Cardiac septum (tissue), 1 donor: ENCODE measurements at regions not wholly inside any gene's neighbourhood (a gene's known extent, or its start where the extent isn't known, plus 50 kb on each side); places are given as distances from the start of the nearest gene placed in this dataset.
"Not testable (repeated sequence)": the region's sequence is repeated elsewhere in the genome, so short reads cannot be mapped to it uniquely, and the experiment has no call there.

Experiments used
- DNase-seq: peaks from one replicate; pipeline ENCODE4 v3.0.0-alpha.2; 2020; ENCODE audit warnings: low spot score
- intact Hi-C: fragments of 100-400 bp; cut with DNase I; formaldehyde crosslinking; loops from one replicate; pipeline ENCODE4 v1.14.0; 2022
- donor health status: DM: no; HTN: no; CAD: no.

DNA sequence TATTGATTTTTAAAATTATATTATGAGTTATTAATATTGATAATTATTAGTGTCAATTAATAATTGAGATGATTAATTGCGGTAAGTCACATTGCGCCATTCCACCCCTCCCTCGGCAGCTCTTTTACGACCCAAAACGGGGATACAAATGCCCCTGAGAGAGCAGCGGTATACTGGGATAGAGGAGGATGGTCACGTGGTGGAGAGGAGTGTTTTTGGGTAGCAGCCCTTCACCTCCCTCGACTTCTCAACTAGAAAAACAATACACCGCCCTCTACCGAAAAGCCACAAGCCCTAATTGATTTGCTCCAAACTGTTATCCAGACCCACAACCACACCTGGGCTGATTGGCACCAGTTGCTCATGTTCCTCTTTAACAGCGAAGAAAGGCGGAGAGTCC, 71.0 kb downstream of the DAPL1 start:
- intact Hi-C loops, DNase-seq: not testable (repeated sequence)

DNA sequence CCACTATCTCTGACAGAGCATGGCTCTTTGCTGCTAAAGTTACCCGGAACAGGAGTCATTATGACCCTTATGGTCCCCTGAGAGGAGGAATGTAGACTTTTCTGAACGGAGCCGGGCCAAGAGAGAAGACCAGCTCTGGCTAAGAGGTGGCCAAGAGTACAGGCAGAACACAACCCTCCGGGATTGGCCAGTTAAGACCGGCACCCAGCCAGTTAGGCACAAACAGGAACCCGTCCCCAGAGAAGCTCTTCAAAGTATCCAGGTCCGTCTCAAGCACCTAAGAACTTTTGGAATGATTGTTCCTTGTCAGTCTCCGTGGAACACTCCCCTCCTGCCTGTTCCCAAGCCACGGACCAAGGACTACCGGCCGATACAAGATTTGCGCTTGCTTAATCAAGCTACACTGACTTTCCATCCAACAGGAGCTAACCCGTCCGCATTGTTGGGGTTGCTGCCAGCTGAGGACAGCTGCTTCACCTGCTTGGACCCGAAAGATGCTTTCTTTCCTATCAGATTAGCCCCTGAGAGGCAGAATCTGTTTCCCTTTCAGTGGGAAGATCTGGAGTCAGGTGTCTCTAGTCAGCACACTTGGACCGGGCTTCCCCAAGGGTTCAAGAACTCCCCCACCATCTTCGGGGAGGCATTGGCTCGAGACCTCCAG, 72.5 kb downstream of the DAPL1 start:
- intact Hi-C loops, result not testable (repeated sequence)

DNA sequence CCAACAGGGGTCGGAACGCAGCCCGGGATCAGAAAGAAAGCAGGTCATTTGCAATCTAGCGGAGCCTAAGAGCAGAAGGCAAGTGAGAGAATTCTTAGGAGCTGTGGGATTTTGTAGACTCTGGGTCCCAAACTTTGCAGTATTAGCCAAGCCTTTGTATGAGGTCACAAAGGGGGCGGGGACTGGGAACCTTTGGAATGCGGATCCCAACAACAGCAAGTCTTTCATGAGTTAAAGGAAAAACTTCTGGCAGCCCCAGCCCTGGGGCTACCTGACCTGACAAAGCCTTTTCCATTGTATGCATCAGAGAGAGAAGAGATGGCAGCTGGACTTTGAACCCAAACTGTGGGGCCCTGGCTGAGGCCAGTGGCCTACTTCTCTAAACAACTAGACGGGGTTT, 73.3 kb downstream of the DAPL1 start:
- DNase-seq, intact Hi-C loops: not testable (repeated sequence)

More for the DNA sequence above, 72.5 kb downstream of the DAPL1 start:
- DNase-seq, result not testable (repeated sequence)

DNA sequence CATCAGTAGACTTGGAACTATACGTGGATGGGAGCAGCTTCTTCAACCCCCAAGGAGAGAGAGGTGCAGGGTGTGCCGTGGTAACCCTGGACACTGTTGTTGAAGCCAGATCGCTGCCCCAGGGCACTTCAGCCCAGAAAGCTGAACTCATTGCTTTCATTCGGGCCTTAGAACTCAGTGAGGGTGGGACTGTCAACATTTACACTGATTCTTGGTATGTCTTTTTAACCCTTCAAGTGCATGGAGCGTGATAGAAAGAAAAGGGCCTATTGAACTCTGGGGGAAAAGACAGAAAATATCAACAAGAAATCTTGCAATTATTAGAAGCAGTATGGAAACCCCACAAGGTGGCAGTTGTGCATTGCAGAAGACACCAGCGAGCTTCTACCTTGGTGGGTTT, 74.0 kb downstream of the DAPL1 start:
- DNase-seq, intact Hi-C loops: not testable (repeated sequence)

DNA sequence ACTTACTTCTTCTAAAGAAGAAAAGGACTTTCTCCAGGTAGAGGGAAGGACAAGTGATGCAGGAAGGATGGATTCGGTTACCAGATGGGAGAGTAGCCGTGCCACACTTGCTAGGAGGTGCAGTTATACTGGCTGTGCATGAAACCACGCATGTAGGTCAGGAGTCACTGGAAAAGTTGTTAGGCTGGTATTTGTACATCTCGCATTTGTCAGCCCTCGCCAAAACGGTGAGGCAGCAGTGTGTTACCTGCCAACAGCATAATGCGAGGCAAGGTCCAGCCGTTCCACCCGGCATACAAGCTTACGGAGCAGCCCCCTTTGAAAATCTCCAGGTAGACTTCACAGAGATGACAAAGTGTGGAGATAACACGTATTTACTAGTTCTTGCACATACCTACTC, 74.5 kb downstream of the DAPL1 start:
- DNase-seq, intact Hi-C loops: not testable (repeated sequence)

DNA sequence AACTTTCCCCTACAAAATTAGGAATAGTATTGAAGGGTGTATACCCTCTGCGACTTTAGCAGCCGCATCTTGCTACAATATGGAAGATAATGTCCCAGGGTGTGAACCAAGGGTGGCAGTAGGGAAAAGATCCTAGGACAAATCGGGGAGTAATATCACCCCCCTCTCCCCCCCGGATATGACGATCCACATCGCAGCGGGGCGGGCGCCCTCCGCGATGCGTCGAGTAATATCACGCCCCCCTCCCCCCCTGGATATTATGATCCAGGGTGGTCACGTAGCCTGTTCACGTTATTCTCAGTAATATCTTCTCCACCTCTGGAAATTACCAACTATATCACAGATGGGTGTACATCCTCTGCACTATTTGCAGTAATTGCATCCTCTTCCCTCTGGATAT, 82.9 kb downstream of the DAPL1 start:
- intact Hi-C loops, result no loop called here
- DNase-seq, result no peak

DNA sequence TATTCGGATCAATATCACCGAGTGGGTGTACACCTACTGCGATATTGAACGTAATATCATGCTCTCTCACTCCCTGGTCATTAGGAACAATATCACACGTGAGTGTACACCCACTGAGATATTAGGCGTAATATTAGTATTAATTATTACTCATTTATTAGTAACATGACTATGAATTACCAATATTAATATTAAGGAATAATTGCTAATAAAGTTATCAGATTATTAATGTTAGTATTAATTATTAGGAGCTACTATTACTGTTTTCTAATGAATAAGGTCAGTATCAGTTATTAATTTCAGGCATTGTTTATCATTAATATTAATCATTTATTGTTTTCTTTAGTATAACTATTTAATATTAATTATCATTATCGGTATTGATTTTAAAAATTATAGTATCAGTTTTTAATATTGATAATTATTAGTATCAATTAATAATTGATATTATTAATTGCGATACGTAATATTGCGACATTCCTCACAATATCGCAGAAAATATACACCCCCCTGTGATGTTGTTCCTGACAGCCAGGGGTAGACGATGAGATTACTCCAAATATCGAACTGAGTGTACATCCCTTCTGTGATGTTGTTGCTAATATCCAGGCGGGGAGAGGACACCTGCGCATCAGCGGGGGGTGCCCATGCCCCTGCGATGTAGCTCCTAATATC, 84.2 kb downstream of the DAPL1 start:
- intact Hi-C loops, result no loop called here
- no peak for DNase-seq

DNA sequence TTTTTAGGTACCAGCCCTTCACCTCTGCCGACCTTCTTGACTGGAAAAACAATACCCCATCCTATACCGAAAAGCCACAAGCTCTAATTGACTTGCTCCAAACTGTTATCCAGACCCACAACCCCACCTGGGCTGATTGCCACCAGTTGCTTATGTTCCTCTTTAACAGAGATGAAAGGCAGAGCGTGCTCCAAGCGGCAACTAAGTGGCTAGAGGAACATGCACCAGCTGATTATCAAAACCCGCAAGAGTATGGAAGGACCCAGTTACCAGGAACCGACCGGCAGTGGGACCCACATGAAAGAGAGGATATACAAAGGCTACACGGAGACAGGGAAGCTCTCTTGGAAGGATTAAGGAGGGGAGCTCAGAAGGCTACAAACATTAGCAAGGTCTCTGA, 86.1 kb upstream of the TANC1 start:
- no peak for DNase-seq
- intact Hi-C loops, result no loop called here

DNA sequence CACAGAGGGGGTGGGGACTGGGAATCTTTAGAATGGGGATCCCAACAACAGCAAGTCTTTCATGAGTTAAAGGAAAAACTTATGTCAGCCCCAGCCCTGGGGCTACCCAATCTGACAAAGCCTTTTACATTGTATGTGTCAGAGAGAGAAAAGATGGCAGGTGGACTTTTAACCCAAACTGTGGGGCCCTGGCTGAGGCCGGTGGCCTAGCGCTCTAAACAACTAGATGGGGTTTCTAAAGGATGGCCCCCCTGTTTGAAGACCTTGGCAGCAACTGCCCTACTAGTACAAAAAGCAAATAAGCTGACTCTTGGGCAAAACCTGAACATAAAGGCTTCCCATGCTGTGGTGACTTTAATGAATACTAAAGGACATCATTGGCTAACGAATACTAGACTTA, 83.9 kb upstream of the TANC1 start:
- intact Hi-C loops, DNase-seq: not testable (repeated sequence)

DNA sequence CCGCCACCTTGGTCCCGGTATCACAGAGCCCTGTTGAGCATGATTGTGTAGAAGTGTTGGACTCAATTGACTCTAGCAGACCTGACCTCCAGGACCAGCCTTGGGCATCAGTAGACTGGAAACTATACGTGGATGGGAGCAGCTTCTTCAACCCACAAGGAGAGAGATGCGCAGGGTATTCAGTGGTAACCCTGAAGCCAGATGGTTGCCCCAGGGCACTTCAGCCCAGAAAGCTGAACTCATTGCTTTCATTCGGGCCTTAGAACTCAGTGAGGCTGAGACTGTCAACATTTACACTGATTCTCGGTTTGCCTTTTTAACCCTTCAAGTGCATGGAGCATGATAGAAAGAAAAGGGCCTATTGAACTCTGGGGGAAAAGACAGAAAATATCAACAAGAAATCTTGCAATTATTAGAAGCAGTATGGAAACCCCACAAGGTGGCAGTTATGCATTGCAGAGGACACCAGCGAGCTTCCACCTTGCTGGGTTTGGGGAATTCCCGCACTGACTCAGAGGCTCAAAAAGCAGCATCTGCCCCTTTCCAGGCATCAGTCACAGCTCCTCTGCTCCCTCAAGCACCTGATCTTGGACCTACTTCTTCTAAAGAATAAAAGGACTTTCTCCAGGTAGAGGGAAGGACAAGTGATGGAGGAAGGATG, 83.3 kb upstream of the TANC1 start:
- intact Hi-C loops, DNase-seq: not testable (repeated sequence)

DNA sequence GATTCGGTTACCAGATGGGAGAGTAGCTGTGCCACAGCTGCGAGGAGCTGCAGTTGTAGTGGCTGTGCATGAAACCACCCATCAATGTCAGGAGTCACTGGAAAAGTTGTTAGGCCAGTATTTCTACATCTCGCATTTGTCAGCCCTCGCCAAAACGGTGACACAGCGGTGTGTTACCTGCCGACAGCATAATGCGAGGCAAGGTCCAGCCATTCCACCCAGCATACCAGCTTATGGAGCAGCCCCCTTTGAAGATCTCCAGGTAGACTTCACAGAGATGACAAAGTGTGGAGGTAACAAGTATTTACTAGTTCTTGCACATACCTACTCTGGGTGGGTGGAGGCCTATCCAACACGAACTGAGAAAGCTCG, 82.8 kb upstream of the TANC1 start:
- intact Hi-C loops, DNase-seq: not testable (repeated sequence)

DNA sequence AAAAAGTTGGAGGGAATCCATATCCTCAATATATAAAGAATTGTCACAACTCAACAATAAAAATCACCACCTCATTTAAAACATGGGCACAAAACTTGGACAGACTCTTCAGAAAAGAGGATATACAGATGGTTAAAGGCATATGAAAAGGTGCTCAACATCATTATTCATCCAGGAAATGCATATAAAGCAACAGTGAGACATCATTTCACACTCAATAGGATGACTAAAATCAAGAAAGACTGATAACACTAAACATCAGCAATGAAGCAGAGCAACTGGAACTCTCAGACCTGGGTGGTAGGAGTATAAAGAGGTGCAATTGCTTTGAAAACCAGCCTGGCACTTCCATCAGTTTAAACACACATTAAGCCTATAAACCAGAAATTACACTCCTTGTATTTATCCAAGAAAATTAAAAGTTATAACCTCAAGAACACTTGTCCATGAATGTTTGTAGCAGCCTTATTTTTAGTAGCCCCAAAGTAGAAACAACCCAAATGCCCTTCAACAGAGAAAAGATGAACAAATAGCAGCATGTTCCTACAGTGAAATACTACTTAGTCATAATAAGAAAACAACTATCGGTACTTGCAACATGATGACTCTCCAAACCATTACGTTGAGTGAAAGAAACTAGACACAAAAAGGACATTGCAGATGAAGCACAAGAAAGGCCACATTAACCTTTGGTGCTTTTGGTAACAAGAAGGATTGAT, 79.1 kb upstream of the TANC1 start:
- intact Hi-C loops, result no loop called here
- no peak for DNase-seq

DNA sequence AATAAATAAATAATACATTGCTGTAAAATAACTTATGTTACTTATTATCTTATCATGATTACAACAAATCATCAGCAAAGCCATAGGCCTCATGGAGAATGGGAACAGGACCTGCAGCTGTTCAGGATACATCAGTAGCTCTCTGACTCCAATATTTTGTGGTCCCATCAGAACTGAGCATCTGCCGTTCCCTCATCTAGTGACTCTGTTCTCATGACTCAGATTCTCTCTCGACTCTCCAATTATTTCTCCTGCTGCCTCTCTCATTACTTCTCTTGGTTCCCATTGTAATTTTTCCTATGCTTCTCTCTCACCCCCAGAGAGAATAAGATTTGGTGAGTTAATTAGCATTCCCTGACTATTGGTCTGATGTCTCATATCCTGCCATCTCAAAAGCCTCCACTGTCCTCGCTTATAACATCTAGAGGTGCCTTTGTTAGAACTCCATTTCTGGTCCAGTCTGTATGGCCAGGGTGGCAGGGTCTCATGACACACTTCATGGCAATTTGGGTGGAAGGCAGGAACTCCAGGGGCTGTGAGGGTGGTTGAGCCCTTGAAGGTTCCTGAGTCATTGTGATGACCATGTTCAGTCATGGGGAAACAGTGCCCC, 78.0 kb upstream of the TANC1 start:
- DNase-seq, result no peak
- intact Hi-C loops, result no loop called here

DNA sequence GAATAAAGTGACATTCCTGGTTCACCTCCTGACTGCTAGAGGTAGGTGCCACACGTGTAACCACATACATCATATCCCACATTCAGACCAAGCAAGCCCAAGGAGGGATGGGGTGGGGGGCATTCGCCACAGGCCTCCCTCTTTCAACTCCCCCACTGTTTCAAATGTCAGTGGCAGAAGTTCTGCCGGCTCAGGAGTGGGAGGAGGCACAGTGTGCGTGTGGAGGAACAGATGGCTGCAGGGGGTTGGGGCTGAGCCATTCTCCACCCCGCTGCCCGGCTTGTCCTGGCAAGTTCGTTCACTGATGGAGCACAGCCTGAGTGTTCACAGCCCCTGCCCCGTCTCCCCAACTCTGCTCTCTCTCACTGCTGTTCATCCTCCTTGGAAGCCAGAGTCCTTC, 75.4 kb upstream of the TANC1 start:
- DNase-seq, result no peak
- intact Hi-C loops, result no loop called here

DNA sequence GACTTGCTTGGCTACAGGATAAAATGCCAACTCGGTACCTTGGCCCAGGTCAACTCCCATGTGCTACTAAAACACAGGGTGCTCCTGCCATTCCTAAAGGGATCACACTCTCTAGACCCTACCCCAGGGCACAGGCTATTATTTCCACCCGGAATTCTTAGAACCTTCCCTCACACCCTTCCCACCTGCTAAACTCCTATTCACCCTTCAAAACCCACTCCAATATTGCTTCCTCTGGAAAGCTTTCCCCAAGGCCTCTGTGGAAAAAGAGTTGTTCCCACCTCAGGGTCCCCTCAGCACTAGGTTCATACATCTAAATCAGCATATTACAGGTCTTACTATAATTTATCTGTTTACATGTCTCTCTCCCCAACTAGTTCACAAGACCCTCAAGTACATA, 75.0 kb upstream of the TANC1 start:
- no peak for DNase-seq
- intact Hi-C loops, result no loop called here

DNA sequence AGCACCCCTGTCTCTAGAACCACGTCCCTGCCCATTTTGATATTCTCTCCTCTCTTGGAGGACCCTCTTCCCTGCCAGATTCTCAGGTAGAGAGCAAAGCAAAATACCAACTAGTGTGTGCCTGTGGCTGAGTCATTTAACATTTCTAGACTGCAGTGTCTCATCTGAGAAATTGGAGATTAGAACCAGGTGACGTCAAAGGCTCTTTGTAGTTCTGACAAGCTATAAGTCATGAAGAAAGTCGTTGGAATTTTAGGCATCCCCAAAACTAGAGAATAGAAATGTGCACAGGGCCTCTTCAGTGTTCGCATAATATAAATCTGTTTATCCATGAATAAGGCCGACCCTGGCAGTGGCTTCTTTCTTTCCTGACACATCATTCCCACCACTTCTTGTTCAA, 74.4 kb upstream of the TANC1 start:
- DNase-seq, result no peak
- intact Hi-C loops, result no loop called here

DNA sequence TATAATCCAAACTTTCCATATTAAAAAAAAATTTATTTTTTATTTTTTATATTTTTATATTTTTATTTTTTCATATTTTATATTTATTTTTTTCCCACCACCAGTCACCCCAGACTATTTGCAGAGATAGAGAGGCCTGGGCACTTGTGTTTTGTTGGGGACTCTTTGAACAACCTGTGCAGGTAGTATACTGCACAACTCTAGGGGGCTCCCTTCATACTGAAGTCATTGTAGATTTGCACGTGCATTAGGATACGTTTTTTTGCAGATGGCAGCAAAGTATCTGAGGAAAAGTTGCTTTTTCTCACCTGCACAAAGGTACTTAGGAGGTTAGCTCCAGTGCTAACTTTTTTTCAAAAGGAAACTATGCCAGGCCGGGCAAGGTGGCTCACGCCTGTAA, 73.9 kb upstream of the TANC1 start:
- intact Hi-C loops, result no loop called here
- DNase-seq, result no peak

DNA sequence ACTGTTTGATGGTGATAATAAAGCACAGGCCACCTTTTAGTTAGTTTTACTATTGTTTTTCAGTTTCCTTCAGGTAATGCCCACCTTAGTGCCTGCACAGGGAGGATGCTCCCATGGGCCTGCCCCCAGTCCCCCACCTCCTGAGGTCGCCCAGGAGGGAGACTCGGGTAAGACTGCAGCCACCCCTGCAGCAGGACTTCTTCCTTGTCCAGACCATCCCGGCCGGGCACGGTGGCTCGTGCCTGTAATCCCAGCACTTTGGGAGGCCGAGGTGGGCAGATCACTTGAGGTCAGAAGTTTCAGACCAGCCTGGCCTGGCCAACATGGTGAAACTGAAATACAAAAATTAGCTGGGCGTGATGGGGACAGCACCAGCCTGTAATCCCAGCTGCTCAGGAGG, 68.1 kb upstream of the TANC1 start:
- no peak for DNase-seq

DNA sequence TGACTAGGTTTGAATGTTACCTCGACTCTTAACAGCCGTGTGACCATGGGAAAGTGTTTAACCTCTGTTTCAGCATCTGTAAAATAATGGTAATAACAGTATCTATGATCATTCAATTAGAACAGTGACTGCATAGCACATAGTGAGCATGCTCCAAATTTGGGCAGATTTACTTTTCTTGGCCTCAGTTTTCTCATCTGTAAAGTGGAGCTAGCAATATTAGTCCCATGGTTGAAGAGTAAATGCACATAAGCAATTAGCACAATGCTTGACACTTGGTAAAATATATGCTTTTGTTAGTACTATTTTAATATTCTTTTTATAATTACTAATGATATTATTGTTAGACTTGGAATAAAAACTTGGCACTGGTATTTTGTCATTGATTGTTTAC, 66.4 kb upstream of the TANC1 start:
- intact Hi-C loops, result loop anchor here (5.0 kb wide), 2 partner anchors 65 to 130 kb away; partner anchors contain the start of gene TANC1
- DNase-seq, result no peak

More for the DNA sequence above, 68.1 kb upstream of the TANC1 start:
- intact Hi-C loops, result loop anchor here (5.0 kb wide), 2 partner anchors 67 to 132 kb away; partner anchors contain the start of gene TANC1
